Kasumi-1 (cell line): ENCODE measurements at regions not wholly inside any gene's neighbourhood (a gene's known extent, or its start where the extent isn't known, plus 50 kb on each side); places are given as distances from the start of the nearest gene placed in this dataset.
"Not testable (repeated sequence)": the region's sequence is repeated elsewhere in the genome, so short reads cannot be mapped to it uniquely, and the experiment has no call there.

Experiments used
- DNase-seq, 2 experiments: peaks; one replicate each; lab custom pipeline; 2025; lab: John Stamatoyannopoulos, UW

DNA sequence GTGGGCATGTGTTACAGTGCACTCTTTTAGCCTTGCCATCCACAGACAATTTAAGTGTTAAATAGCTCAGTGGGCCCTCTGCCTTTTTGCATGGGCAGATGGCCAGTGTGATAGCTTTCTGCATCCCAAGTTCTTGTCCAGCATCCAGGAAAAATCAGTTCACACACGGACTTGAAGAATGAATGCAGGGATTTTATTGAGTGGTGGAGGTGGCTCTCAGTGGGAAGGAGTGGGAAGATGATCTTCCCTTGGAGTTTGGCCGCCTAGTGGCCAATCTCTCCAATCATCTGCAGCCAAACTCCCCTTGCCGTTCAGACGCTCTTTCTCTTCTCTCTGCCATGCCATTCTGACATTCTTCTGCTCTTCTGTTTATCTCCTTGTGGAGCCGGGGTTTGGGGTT, 322.4 kb upstream of the GRAMD2B start:
- no peak for DNase-seq

- DNase-seq: no peak
These were observed 321.3 kb upstream of the GRAMD2B start for GRCh38 chr5:126101901-126102300.

- DNase-seq: no peak
These were observed 320.2 kb upstream of the GRAMD2B start for GRCh38 chr5:126103050-126103449.

DNA sequence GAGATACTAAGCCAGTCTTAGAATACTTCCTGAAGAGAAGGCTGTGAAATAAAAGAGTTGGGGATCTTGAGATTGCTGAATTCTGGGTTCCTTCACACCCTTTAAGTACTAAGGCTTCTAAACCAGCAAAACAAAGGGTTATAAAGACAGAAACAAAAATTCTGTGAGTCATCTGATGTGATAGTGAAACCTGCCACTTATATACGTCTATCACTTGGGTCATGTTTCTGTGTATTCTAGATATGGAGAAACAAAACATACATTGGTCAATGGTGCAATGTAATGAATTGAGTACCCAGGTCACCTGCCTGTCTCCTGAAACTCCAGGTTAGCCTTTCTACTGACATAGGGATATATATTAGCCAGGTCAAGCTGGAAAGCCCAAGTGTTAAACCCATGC, 319.3 kb upstream of the GRAMD2B start:
- DNase-seq: no peak

DNA sequence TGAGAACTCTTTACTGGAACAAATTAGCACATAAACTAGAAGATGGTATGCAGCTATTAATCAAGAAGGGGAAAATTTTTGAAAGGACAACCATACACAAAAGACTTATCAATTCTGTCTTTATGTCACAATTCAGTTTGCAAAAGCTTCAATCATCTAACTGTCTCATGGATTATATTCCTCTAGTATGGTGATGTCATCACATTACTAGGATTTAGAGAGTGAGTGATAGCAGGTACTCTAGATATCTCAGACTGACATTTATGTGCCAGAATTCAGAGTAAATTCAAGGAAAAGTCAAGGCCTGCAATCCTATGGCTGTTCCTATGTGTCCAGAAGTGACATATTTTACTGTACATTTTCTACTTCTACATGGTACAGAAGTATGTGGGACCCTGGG, 318.9 kb upstream of the GRAMD2B start:
- DNase-seq: no peak

DNA sequence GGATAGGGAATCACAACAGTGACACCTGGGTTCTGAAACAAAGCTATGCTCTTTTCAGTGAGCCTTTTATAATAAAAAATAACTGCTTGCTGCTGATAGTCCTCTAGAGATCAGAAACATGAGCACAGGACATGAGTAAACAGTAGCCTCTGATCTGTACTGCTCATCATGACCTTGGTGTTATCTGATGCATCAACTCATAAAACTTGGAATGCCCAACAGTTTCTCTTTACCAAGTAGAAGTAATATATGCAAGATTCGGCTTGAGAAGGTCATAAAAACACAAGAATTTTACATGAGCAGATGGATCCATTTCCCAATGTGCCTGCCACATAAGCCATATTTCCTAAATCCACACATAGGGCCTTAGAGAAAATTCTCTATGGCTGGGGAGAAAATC, 318.3 kb upstream of the GRAMD2B start:
- DNase-seq: no peak

- DNase-seq: no peak
These were observed 317.2 kb upstream of the GRAMD2B start for GRCh38 chr5:126106029-126106428.

DNA sequence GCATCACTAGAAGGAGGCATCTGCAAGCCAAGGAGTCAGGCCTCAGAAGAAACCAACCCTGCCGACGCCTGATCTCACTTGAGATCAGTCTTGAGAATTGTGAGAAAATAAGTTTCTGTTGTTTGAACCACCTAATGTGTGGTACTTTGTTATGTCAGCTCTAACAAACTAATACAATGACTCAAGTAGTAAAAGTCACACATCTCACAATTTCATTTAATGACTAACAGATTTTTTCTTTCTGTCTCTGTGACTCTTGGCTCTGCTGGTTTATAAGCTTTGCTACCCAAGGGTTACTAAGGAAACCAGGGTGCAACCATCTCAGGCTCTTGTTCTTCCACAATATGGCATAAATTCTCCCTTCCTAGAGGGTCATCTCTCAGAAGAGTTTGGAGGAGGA, 315.8 kb upstream of the GRAMD2B start:
- no peak for DNase-seq

- no peak for DNase-seq
These were observed 314.7 kb upstream of the GRAMD2B start for GRCh38 chr5:126108470-126108869.

DNA sequence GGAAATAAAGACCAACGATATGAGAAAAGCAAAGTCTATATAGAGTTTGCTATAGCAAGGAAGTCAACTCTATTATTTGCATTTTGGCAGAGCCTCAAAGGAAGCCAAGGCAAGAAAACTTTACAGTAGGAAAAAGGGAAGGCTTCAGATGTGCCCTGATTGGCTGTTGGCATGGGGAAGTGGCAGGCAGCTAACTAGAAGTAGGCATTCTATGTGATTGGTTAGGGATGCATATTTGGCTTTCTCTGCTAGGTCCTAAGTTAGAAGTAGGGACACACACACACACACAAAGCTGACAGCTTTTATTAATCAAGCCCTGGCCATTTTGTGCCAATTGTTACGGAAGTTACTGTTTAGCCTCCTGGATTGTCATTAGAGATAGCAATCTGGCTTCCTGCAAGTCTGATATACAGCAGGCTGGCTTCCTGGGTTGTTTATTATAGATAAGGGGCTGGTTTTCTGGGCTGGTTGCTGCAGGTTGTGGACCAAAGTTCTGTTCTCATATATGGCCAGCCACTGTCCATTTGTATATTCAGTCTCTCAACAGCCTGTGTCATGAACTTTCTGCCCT, 308.1 kb upstream of the GRAMD2B start:
- DNase-seq: no peak

- DNase-seq: no peak
These were observed 306.2 kb upstream of the GRAMD2B start for GRCh38 chr5:126117044-126117443.

DNA sequence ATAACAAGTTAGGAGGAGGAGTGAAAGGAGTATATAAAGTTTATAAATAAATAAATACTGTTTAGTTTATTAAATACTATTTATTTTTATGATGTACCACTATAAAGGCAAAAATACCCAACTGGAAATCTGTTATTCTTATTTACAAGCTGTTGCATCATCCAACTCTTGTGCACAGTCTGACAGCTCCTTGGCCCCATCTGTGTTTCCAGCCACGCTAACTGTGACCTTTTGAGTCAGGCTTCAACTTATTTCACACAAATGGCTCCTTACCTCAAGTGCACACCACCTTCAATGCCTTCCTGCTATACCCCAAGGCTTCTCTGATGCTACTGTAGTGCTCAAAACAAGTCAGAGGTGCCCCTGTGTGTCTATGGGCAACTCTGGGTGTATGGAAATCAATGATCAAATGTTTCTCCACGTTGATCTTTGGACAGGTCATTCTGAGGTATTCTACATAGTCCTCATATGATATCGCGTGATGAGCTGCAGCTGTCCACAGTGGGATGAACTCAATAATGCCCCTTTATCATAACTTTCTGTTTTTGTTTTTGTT, 303.2 kb upstream of the GRAMD2B start:
- no peak for DNase-seq

- no peak for DNase-seq
These were observed 302.3 kb upstream of the GRAMD2B start for GRCh38 chr5:126120939-126121338.

DNA sequence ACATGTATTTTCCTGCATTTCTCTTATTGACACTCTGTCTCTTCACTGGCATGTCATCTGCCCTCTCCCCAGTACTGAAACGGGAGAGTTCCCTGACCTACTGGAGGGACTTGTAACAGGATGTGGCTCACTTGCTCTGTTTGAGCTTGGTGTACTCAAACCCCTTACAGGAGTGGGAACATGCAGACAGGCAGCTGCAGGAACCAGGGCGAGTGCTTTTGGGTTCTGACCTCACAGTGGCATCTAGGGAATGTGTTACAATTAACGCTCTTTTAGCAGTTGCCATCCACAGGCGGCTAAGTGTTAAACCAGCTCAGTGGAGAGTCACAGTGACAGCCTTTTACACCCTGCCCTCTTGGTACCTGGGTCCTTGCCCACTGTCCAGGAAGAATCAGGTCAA, 300.3 kb upstream of the GRAMD2B start:
- DNase-seq: peak in 1 of 2 experiments; percentile 14

DNA sequence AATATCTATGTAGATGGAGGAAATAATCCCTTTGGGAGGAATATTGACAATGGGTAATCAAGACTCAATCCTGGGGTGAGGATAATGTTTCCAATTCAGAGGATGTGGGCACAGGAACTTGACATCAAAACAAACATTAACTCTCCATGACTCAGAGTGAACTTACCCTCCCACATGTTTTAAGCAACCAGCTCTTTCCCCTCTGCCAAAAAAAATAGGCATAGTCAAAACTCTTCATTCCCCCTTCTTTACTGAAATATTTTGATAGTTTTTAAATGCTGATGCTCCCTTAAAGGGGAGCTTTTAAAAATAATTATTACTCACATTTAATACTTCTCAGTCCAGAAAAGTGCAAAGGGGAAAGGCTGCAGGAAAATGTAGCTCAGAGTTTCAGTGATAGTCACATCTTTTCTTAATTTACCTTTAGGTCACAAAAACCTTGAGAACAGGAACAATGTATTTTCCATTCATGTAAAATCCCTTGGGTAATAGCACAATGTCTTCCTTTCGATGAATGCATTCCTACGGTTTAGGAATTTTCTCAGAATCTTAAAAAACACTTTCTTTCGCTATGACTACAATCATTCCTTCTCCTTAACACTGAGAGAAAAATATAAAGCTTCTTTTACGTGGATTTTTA, 298.4 kb upstream of the GRAMD2B start:
- peak in 1 of 2 experiments; percentile 9 for DNase-seq

DNA sequence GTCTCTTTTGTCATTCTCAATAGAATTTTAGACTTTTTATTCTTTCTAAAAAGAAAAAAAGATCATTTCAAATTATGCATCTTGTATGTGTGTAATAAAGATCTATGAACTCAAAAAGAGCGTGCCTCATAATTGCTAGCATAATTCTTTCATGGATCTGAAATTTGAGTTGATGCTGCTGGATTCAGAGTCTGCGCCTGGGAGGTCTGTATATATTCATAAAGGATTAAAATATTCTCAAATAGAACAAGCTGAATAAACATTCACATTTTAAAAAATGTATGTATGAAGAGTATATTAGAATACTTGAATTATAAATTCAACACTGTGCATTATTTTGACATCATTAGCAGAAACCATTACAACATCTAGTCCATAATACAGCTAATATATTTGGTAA, 297.8 kb upstream of the GRAMD2B start:
- no peak for DNase-seq

GRCh38 chr5:126126574-126126973, 296.6 kb upstream of the GRAMD2B start:
- DNase-seq: no peak

DNA sequence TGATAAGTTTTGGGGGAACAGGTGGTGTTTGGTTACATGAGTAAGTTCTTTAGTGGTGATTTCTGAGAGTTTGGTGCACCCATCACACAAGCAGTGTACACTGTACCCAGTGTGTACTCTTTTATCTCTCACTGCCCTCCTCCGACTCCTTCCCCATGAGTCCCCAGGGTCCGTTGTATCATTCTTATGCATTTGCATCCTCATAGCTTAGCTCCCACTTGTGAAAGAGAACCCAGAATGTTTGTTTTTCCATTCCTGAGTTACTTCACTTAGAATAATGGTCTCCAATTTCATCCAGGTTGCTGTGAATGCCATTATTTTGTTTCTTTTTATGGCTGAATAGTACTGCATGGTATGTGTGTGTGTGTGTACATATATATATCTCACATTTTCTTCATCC, 295.8 kb upstream of the GRAMD2B start:
- not testable (repeated sequence) for DNase-seq

DNA sequence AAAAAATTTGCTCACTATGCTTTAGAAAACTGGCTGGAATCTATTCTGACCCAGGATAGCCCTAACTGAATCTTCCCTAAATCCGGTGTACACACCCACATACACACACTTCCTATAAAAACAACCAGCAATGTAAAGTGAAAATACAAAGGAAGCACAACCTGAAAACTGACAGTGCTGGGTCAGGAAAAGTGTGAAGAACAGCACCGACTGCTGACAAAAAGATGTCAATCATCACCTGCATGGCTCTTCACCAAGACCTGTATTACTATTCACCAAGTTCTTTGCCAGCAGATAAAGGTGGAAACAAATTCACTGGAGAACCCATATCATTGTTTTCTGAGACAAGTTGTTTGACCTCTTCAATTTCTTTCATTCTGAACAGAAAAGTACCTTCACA, 293.8 kb upstream of the GRAMD2B start:
- no peak for DNase-seq

- no peak for DNase-seq
These were observed 289.8 kb upstream of the GRAMD2B start for GRCh38 chr5:126133424-126133823.

GRCh38 chr5:126137891-126138280, 285.3 kb upstream of the GRAMD2B start:
- no peak for DNase-seq

DNA sequence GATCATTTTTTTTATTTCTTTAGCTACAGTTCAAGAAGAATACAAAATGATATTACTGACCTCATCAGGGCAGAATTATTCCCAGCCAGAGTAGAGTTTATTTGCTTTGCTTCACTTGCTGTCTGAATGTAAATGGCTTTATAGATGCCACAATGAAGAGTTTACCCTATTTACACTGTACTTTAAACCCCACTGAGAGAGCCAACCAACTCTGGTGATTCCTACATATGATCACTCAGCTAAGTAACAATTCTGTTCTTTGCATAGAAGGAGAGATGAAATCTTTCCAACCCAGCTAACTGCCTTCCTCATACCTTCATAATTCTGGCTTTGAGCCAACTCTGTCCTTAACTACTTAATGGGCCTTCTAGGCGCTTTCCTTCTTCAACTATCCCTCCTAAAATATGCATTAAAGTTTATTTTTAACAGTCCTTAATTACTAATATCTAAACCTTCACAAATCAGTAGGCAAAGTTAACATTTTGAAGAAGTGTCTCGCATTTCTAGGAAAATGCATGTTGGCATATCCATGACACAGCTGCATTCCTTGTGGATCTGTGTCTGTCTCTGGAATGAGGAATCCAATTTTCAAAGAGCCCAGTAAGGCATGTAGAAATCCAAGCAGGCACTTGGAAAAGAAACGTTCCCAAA, 284.8 kb upstream of the GRAMD2B start:
- no peak for DNase-seq

DNA sequence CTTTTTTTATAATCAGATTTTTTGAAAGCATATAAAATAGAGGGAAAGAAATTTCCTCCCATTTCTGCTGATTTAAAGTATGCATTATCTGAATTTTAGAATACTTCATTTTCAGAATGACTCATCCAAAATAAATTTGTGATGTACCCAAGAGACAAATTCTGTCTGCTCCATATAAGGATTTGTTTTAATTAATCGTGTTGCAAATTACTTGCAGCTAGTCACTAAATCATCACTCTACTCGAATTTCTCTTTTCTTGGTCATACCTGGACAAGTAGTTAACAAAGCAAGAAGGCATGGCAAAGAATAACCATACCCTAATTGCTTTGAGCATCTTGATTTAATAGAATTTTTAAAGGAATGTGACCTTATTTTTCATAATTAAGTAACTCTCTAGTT, 284.1 kb upstream of the GRAMD2B start:
- no peak for DNase-seq
